HG03342 (cell line): ENCODE measurements at regions not wholly inside any gene's neighbourhood (a gene's known extent, or its start where the extent isn't known, plus 50 kb on each side); places are given as distances from the start of the nearest gene placed in this dataset.
"Not testable (repeated sequence)": the region's sequence is repeated elsewhere in the genome, so short reads cannot be mapped to it uniquely, and the experiment has no call there.

Experiments used
- ATAC-seq: cut with Tn5 transposase; IDR thresholded peaks from one replicate; pipeline ENCODE4 v1.9.1; 2021; ENCODE audit warnings: mild to moderate bottlenecking, moderate library complexity; ENCODE audit not compliant: unreplicated experiment

GRCh38 chr4:127291316-127291715 is 341.4 kb upstream of the INTU start:
- no peak for ATAC-seq

- no peak for ATAC-seq
These were observed 339.3 kb upstream of the INTU start for GRCh38 chr4:127293496-127293895.

GRCh38 chr4:127304356-127304755 is 328.4 kb upstream of the INTU start:
- ATAC-seq, result no peak

- ATAC-seq, result no peak
These were observed 324.8 kb upstream of the INTU start for GRCh38 chr4:127307996-127308395.

DNA sequence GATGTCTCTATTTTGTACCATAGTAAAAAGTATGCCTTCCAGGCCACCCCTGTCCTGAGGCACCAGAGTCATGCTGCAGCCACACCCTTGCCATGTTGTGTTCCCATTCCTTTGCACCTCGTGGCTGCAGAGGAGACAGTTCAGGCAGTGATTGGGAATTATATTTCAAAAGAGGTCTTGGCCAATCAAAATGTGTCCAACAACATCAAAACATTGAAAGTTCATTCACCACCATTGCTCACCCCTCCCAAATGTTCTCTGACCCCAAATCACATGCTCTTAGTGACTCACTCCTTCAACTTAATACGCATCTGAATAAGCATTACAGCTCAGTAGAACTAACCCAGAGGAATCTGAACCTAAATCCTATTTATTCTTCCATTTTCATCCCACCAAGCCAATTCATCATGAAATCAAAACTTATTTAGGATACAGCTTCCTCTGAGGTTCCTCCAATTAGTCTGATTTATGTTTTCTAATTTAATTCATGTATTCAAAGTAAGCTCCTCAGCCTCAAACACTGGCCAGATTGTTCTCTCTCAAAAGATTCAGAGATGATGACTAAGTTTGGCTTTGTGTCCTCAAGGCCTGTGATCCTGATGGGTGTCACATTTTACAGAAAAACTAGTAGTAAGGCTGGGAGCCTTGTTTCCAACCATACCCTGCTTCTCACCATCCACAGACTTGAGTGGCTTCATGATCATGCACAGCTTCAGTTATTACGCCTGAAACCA is 323.2 kb upstream of the INTU start:
- no peak for ATAC-seq

DNA sequence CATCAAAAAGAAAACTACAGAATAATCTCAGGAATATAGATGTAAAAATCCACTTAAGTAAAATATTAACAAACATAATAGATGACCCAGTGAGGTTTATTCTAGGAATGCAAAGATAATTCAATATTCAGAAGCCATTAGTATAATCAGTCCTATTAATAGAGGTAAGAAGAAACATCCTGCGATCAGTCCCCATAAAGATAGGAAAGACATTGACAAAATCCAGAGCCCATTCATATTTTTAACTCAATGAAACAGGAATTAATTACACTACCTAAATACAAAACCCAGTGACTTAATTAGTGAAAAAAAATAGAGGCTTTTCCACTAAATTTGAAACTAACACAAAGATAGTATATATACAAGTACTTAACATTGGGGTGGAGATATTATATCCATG is 321.4 kb upstream of the INTU start:
- no peak for ATAC-seq

- ATAC-seq, result no peak
These were observed 320.8 kb upstream of the INTU start for GRCh38 chr4:127311924-127312323.

GRCh38 chr4:127313767-127314166 is 319.0 kb upstream of the INTU start:
- no peak for ATAC-seq

DNA sequence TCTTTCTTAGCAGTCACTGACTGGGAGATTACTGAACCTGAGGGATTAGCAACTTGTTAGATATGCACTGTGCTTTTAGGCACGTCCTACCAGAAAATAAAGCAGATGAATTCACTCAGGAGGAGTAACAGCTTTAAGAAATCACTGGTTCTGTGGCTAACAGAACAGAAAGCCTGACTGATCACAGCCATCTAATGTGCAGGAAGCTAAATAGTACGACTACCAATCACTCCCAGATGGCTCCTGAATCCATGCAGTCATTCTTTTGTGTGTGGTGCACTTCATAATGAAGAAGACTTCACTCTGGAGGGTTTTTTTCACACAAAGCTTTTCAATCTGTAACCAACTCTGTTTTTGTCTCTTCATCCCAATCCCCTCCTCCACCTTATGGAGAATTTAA is 305.3 kb upstream of the INTU start:
- ATAC-seq, result no peak

DNA sequence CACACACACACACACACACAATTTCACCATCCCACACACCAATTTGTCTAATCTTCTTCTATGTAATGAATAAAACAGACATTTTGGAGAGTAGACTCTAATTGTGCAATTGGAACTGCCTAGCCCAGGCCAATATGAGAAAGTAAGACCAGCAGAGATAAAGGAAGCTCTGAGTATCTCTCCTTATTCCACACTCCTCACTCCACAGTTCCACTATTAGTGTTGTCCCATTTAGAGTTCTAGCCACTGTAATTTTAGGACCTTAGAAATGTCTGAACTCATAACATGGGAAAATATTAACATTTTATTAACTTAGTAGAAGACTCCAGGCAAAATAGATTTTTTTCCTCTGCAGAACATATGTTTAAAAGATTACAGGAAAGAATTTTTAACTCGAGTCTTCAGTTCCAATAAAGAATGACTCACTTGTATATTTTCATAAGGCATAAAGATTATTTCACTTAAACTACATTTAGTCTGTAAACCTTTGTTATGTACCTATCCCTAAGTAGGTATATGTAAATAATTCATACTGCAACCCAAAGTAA is 297.6 kb upstream of the INTU start:
- no peak for ATAC-seq

DNA sequence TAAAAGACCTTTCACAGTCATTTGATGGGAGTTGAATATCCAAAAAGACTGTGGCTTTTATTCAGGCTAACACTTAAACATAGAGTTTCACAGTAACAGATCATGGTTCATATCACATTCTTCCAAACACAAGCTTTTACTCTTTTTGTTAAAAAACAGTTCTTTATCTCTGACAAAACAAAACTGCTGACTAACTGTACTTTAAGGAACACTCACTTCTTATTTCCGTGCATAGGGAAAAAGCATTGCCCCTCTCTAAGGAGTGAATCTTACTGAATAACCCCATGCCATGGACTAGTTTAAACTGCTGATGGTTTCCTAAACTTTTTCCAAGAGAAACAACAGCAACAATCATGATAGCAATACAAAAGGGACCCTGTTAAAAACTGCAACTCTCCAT is 297.0 kb upstream of the INTU start:
- ATAC-seq, result no peak

- not testable (repeated sequence) for ATAC-seq
These were observed 289.6 kb upstream of the INTU start for GRCh38 chr4:127343123-127343522.

DNA sequence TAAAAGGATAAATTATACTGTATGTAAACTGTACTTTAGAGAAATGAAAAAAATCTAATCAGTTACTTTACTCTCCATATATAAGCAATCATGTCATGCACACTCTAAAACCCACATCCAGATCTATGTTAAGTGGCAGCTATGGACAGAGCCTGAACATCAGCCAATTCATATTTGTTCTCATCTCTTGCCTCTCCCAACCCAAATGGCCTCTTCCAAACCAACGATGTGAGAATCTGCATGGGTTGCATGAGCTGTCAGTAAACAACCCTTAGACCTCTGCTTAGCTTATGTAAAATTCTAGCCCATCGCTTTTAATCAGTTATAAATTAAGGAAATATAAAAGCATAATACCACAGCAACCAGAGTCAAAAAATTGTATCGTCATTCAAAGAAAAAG is 288.7 kb upstream of the INTU start:
- no peak for ATAC-seq

DNA sequence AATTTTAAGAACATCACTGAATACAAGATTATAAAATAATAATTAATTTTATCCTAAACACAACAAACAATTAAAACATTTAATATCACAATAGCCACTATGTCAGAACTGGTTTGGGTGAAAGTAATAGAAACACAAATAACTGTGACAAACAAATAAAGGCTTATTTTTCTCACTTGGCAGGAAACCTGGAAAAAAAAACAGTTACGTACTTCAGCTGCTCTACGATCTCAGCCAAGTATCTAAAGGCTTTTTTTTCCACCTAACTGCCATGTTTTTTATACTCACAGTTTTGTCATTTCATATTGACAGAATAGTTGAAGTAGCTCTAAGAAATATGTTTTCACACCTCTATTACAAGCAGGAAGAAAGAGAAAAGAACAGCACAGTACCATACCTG is 284.8 kb upstream of the INTU start:
- no peak for ATAC-seq

- ATAC-seq, result no peak
These were observed 280.3 kb upstream of the INTU start for GRCh38 chr4:127352220-127353113.

- ATAC-seq, result no peak
These were observed 277.0 kb upstream of the INTU start for GRCh38 chr4:127355743-127356142.

DNA sequence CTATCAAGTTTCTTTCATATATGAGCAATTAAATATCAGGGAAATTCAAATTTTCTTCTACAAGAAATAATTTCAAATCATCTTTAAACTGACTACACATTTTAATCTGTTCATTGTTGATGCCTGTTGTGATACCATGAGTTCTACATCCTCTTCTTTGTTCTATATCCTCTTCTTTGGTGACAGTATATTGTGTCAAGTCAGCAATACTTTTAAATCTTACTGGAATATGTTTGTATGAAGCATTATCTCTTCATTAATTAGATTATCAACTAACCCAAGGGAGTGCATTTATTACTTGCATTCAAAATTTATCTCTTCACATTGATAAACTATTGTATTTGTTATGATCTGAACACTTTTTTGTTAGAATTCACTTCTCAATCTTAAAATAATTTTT is 275.0 kb upstream of the INTU start:
- ATAC-seq, result no peak

GRCh38 chr4:127362686-127363085 is 270.1 kb upstream of the INTU start:
- ATAC-seq, result no peak

- ATAC-seq, result no peak
These were observed 268.4 kb upstream of the INTU start for GRCh38 chr4:127364397-127364796.

GRCh38 chr4:127364911-127365310 is 267.8 kb upstream of the INTU start:
- ATAC-seq, result no peak

- no peak for ATAC-seq
These were observed 262.2 kb upstream of the INTU start for GRCh38 chr4:127370604-127371003.

GRCh38 chr4:127379499-127379898 is 253.3 kb upstream of the INTU start:
- ATAC-seq, result no peak
